ENCODE measurements at regions not wholly inside any gene's neighbourhood (a gene's known extent, or its start where the extent isn't known, plus 50 kb on each side); places are given as distances from the start of the nearest gene placed in this dataset.

GRCh38 chr12:17695495-17695894 is 394.5 kb downstream of the RERGL start:
- no peak for DNase-seq (ENCODE audit: low read depth in 2 of 3, low spot score in 2 of 3)

GRCh38 chr12:17691369-17691768 is 398.6 kb downstream of the RERGL start:
- DNase-seq (ENCODE audit: low read depth in 2 of 3, low spot score in 2 of 3), result no peak

DNA sequence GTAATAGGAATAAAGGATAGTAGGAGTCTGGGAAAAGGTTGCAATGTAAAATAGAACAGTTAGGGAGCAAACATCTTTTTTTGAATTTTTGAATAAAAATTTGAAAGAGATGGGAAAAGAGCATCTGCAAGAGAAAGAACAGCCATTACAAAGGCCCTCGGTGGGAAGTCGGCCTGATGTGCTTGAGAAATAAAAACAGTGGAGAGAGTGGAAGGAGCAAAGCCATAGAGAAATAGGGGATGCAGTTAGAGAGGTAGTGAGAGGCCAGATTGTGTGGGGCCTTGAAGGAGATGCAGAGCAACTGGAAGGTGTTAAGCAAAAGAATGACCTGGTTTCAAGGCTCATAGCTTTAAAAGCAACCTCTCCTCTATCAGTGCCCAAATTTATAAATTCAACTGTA is 409.8 kb downstream of the RERGL start:
- DNase-seq (ENCODE audit: low read depth in 2 of 3, low spot score in 2 of 3), result no peak

DNA sequence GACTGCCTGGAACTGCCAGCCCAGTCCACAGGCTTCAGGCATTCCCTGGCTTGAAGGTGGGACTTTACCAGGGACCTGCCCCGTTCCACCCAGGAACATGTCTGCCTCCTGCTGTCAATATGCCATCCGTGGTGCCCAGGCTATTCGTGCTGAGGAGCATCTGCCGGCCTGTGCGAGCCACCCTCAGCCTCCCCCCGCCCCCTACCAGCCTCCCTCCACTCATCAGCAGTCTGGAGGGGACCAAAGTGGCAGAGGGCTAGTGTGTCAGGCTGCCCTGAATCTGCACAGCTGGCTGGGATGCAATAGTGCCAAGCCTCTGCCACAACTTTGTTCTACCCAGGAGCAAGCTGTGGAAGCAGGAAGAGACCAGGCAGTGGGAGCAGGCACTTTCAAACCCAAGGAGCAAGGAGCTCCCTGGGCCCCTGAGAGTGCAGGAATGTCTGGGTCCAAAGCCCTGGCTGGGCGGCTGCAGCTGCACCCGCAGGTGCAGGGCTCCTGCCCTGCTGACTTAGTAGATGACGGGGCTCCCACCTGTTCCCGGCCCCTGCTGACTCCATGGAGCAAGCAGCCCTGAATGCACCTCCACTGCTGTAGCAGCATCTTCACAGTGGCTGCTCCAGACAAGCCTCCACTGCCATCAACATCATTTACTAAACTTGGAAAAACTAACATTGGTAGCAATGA is 423.2 kb downstream of the RERGL start:
- no peak for DNase-seq (ENCODE audit: low read depth in 2 of 3, low spot score in 2 of 3)

DNA sequence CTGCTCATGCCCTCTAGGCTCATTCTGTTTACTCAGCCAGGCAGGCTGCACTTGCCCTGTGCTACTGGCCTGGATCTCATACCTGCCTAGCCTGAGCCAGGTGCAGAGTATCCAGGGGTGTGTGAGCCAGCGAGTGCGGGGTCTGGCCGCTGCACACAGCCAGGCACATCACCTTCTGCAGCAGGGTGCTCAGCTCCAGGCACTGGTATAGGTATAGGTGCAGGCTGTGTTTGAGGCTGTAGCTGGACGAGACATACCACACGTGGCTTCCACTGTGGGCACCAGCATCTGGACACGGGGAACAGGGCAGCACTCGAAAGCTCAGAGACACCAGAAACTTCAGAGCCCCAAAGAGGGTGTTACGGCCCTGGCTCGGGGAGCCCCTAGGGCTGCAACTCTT is 424.2 kb downstream of the RERGL start:
- no peak for DNase-seq (ENCODE audit: low read depth in 2 of 3, low spot score in 2 of 3)

- DNase-seq (ENCODE audit: low read depth in 2 of 3, low spot score in 2 of 3), result no peak
Observed at GRCh38 chr12:17661250-17661649, 428.7 kb downstream of the RERGL start.

DNA sequence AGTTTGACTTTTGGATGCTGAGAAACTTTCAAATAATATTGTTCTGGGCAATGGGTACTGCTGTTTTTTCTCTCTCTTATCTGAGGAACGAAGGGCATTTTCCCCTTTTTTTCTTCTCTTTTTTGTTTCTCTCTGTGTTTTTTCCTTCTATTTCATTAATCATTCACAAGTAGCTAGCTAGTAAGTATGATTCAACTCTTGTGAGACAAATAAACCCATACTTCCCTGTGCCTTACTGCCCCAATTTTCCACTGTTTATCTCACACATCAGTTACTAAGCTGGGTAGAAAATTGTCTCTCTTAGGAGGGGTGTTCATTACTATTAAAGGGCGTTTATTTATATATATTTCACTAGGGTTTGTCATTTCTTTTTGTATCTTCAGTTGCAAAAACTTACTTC is 437.6 kb downstream of the RERGL start:
- DNase-seq (ENCODE audit: low read depth in 2 of 3, low spot score in 2 of 3), result no peak

DNA sequence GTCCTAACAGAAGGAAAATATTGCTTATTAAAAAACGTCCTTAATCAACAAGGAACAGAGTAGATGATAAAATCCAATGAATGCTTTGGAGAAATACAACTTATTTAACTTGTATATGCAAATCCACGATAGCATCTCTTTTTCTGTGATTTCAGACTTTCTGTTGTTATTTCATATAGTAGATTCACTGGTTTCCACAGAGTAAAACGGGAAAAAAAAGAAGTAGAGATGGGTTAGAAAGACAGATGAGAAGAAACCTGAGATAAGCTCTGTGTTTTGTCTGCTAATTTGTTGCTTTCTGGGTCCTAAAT is 447.7 kb downstream of the RERGL start:
- DNase-seq (ENCODE audit: low read depth in 2 of 3, low spot score in 2 of 3), result no peak

DNA sequence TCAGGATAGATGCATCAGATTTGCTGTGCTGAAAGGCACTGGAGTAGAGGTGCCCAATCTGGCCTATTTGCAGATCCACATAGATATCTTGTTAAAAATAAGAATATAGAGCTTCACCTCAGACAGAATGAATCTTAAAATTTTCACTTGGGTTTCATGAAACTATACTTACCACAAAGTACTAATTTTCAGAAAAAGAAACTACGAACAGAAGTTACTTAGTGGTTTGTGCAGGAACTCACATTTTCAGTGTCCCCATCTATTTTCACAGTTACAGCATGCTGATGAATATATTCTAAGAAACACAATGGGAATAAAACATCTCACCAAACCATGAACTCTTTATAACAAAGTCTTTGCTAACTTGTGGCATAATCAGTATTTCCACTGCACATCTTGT is 449.4 kb downstream of the RERGL start:
- DNase-seq (ENCODE audit: low read depth in 2 of 3, low spot score in 2 of 3), result no peak

DNA sequence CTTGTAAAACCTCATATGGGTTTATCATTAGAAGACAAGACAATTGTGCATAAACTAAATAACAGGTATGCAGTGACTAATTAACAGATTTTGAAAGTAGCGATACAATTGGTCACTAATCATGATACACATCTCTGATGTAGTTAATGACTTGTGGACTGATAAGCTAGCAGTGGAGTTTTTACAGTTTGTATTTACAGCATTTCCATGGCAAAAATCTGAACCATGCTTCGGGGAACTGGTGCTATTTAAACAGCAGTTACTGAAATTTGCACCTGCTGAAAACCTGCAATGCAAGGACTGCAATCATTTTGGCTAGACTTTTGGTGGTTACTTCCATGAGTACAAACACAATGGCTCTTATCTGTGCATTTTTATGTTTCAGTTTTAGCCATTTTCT is 471.2 kb downstream of the RERGL start:
- no peak for DNase-seq (ENCODE audit: low read depth in 2 of 3, low spot score in 2 of 3)

DNA sequence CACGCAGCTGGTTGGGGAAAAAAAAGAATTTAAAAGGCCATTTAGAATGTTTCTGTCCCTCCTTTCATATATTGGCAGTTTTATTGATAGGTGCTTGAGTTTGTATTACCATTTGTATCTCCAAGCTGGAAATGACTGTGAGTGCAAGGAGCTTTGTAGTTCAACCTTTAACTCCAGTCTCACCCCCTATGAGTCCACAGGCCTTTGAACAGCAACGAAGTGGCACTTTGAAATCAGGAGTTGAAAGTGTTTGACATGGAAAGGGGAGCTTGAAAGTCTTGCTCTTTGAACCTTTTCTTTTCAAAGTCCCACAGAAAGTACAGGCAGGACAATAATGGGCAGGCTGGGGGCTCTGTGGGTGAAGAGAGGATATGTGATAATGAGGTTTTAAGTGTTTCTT is 480.3 kb downstream of the RERGL start:
- DNase-seq (ENCODE audit: low read depth in 2 of 3, low spot score in 2 of 3), result no peak

DNA sequence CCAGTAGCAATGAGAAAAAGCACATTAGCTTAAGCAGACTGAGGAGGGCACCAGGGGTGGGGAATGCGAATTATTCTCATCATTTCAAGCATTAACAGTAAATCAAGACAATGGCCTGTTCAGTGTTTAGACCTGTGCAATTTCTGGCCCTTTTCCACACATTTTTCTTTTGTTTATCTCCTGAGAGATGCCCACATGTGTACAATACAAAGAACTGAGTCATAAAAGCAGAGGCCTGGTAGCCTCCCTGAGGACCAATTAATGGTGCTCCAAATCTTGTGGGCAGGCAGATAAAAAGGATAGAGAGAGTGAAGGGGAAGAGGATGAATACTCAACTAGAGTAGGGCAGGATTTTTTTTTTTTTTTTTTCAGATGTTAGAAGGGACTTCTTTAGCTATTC is 480.8 kb downstream of the RERGL start:
- DNase-seq (ENCODE audit: low read depth in 2 of 3, low spot score in 2 of 3), result no peak

- DNase-seq (ENCODE audit: low read depth in 2 of 3, low spot score in 2 of 3), result no peak
Observed at GRCh38 chr12:17595111-17595510, 494.9 kb downstream of the RERGL start.

- no peak for DNase-seq (ENCODE audit: low read depth in 2 of 3, low spot score in 2 of 3)
Observed at GRCh38 chr12:17593715-17594406, 496.1 kb downstream of the RERGL start.

DNA sequence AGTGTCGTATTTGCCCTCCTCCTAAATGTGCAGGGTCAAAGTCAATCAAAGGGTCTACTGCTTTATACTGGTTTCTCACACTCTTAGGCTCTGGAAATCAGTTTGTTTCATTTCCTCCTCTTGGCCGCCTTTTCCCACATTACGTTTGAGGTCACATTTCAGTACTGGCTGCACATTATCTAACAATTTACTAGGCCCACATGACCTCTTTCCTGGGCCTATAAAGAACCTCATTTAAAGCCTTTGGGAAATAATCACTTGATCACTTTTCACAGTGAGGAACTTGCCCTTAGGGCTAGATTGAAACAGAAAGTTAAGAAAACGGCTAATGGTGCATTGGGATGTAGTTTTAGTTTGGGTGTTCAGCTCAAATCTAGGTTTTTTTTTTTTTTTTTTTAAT is 497.5 kb downstream of the RERGL start:
- no peak for DNase-seq (ENCODE audit: low read depth in 2 of 3, low spot score in 2 of 3)

DNA sequence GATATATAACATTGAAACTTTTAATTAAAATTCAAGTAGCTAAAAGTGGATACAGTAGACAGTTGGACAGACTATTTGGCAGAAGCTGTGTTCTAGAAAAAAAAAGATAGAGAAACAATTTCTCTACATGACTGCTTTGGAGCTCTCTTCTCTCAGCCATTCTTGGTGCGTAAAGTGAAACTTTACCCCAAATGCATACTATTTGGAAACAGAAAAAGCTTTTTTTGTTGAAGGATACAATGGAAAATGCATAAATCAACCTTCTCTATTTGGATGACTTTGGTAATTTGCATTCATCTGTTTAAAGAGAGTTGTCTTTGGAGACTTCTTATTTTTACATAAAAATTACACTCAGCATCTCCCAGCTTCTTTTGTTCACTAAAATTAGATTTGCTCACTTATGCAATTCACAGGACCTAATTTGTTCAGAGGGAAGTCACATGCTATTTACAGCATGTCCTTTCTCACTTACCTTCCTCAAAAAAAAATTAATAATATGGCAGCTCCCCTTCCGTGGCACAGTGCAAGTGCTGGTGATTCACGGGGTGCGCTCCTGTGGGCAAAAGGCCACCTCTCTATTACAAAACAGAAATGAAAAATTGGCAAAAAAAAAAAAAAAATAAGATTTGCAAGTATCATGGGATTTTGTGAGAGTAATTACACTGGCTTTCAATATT is 498.9 kb downstream of the RERGL start:
- no peak for DNase-seq (ENCODE audit: low read depth in 2 of 3, low spot score in 2 of 3)

- DNase-seq (ENCODE audit: low read depth in 2 of 3, low spot score in 2 of 3), result no peak
Observed at GRCh38 chr12:17588968-17589367, 501.0 kb downstream of the RERGL start.

GRCh38 chr12:17579205-17580026 is 510.6 kb downstream of the RERGL start:
- DNase-seq (ENCODE audit: low read depth in 2 of 3, low spot score in 2 of 3), result no peak

DNA sequence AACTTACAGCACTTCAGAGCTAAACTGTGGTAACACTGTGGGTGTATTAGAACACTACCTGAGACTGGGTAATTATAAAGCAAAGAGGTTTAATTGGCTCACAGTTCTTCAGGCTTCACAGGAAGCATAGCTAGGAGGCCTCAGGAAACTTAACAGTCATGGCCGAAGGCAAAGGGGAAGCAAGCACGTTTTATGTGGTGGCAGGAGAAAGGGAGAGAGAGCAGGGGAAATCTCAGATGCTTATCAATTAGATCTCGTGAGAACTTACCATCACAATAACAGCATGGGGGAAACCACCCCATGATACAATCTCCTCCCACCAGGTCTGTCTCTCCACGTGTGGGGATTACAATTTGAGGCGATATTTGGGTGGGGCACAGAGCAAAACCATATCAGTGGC is 512.6 kb downstream of the RERGL start:
- DNase-seq (ENCODE audit: low read depth in 2 of 3, low spot score in 2 of 3), result no peak

GRCh38 chr12:17572250-17572649 is 517.7 kb downstream of the RERGL start:
- DNase-seq (ENCODE audit: low read depth in 2 of 3, low spot score in 2 of 3), result no peak

GRCh38 chr12:17571047-17571446 is 518.9 kb downstream of the RERGL start:
- no peak for DNase-seq (ENCODE audit: low read depth in 2 of 3, low spot score in 2 of 3)
